ENCODE measurements at regions not wholly inside any gene's neighbourhood (a gene's known extent, or its start where the extent isn't known, plus 50 kb on each side); places are given as distances from the start of the nearest gene placed in this dataset.

DNA sequence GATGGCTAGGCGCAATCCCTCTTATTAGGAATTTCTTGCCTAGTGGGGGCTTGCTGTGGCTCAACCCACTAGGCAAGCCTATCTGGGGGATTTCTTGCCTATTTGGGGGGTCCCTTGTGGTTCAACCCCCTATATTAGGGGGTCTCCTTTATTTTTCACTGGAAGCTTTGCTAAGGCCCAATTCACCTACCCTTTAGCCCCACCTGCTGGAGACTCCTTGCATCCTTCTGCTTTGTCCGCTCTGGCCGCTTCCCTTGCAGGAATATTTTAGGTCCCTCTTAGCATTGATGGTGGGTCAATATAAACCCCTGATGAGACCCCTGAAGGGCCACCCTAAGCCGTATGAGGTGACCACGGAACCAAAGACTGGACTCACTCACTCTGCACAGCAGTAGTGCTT, 1552.1 kb downstream of the AACS start:
- TF ChIP-seq, protein P1, sequence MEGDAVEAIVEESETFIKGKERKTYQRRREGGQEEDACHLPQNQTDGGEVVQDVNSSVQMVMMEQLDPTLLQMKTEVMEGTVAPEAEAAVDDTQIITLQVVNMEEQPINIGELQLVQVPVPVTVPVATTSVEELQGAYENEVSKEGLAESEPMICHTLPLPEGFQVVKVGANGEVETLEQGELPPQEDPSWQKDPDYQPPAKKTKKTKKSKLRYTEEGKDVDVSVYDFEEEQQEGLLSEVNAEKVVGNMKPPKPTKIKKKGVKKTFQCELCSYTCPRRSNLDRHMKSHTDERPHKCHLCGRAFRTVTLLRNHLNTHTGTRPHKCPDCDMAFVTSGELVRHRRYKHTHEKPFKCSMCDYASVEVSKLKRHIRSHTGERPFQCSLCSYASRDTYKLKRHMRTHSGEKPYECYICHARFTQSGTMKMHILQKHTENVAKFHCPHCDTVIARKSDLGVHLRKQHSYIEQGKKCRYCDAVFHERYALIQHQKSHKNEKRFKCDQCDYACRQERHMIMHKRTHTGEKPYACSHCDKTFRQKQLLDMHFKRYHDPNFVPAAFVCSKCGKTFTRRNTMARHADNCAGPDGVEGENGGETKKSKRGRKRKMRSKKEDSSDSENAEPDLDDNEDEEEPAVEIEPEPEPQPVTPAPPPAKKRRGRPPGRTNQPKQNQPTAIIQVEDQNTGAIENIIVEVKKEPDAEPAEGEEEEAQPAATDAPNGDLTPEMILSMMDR (IDR thresholded peaks at IDR 0.05) = peak; percentile 60
- TF ChIP-seq EZH2 (IDR thresholded peaks at IDR 0.05) (no peak), EZH2phosphoT487 (IDR thresholded peaks at IDR 0.05) (no peak)
